VCaP (cell line): ENCODE measurements at regions not wholly inside any gene's neighbourhood (a gene's known extent, or its start where the extent isn't known, plus 50 kb on each side); places are given as distances from the start of the nearest gene placed in this dataset.

ENCODE experiments used
- H3K27ac ChIP-seq: fragments of 450-650 bp; 2 replicates; pipeline ENCODE4 v1.5.1; 2017
- CTCF ChIP-seq: fragments of 450-650 bp; conservative IDR thresholded peaks from 2 replicates; pipeline ENCODE4 v1.5.1; 2017; ENCODE audit warnings: mild to moderate bottlenecking, moderate library complexity

- H3K27ac ChIP-seq, result no peak overlapping the region
- no peak for TF ChIP-seq CTCF
Measured at GRCh38 chr10:43320226-43320625, 51.2 kb upstream of the FXYD4 start.

DNA sequence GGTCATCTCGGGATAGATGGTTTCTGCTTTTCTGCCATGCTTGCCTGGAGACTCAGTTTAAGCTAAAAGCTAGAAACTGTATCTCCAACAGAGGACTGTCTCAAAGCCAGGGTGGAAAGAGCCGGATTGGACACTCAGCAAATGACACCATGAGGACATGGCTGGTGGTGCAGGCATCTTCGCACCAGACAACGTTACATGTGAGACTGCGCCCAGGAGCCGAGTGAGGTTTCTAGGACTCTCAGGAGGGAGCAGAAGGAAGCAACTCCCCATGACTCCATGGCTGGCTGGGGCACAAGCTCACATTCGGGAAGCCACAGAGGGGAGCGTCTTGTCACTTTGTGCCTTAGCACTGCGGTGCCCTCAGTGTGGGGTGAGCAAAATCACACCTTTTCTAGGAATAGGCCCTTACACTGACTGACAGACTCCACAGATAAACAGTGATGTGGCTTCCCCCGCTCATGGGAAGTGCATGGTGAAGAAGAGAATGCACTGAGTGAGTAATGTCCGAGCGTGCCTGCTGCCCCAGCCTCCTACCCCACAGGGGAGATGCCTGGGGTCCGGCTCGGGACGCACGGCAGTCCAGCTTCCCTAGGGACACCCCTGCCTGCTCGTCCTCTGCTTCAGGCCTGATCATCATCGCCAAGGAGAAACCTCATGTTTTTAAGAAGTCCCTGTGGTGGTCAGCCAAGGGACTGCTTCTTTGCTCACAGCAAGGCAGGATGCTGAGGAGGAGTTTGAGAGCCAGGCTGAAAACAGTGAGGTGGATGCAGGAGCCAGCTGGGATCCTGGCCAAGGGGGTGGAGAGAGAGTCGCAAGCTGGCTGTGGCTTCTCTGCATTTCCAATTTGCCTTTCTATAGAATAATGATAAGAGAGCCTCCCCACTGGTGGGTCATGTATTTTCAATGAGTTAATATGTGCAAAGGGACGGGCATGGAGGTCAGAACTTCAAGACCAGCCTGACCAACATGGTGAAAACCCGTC, 52.2 kb upstream of the FXYD4 start:
- TF ChIP-seq CTCF, result no peak
- no peak overlapping the region for H3K27ac ChIP-seq

DNA sequence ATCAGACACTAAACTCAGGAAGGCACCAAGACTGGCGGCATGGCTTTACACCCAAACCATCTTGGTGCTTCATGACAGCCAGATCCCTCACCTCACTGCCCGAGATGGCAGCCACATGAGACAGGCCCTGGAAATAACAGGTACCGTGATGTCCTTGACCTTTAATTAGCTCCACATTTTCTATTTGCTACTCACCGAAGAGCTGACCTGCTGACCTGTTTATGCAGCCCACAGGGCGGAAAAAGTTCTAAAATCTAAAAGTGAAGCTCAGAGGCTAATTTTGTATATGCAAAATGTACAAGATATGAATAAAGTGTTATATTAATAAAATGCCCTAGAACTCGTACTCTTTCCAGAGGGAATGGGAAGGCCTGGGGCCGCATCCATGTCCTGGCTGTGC, 51.6 kb upstream of the RASGEF1A start:
- TF ChIP-seq CTCF, result no peak
- no peak overlapping the region for H3K27ac ChIP-seq

GRCh38 chr10:43317422-43317821, 50.6 kb upstream of the RASGEF1A start:
- TF ChIP-seq CTCF, result no peak
- H3K27ac ChIP-seq, result no peak overlapping the region

DNA sequence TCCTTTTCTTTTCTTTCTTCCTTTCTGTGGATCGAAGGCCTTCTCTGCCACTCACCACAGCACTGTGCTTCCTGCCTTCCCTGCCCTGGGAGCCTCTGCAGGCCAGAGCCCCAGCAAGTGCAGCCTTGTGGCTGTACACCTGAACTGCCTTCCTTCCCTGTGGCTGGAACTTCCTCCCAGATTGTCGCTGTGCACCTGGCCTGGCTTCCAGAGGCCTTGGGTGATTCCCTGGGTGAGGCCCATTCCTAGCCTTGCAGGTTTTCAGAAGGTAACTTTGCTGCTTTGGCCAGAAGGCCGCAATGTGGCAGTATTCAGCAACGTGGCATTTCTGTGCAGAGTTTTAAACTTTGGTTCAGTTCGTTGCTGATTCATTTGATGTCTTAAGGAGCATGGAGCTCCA, 50.1 kb upstream of the RASGEF1A start:
- peak; percentile 20; the same call in 1 of the 2 replicates for TF ChIP-seq CTCF
- no peak overlapping the region; the same call in 1 of the 2 replicates for H3K27ac ChIP-seq
